ENCODE measurements at regions not wholly inside any gene's neighbourhood (a gene's known extent, or its start where the extent isn't known, plus 50 kb on each side); places are given as distances from the start of the nearest gene placed in this dataset.
"Not testable (repeated sequence)": the region's sequence is repeated elsewhere in the genome, so short reads cannot be mapped to it uniquely, and the experiment has no call there.

DNA sequence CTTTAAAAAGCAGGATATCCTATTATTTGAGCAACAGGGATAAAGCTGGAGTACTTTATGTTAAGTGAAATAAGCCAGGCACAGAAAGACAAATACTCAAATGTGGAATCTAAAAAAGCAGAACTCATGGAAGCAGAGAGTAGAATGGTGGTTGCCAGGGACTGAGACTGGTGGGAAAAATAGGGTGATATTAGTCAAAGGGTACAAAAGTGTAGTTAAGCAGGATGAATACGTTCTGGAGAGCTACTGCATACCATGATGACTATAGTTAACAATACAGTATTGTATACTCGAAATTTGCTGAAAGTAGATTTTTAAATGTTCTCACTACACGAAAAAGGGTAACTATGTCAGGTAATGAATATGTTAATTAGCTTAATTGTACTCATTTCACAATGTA, 125.5 kb upstream of the VSTM2A start:
- peaks cover 31% of the 10 kb centered on the region for H3K9me3 Mint-ChIP-seq
- H3K36me3 Mint-ChIP-seq (ENCODE audit: low read depth): no peaks in the 10 kb centered on the region
- no peaks in the 10 kb centered on the region for H3K27me3 Mint-ChIP-seq (ENCODE audit: low read depth)
- H3K4me3 Mint-ChIP-seq: no peak overlapping the region
- no peak overlapping the region for H3K27ac Mint-ChIP-seq
- no peaks in the 10 kb centered on the region for H3K4me1 Mint-ChIP-seq (ENCODE audit: low read depth)

DNA sequence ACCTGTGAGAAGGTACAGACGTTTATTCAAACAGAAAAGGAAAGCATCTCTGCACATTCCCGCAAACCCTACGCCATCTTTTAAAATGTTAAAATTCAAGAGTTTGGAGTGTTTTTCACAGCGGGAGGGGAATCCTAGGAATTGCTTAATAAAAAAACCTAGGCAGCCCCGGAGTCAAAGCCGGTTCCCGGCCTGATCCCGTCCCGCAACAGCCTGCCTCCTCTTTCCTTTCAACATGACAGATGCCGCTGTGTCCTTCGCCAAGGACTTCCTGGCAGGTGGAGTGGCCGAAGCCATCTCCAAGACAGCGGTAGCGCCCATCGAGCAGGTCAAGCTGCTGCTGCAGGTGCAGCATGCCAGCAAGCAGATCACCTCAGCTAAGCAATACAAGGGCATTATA, 123.0 kb upstream of the VSTM2A start:
- H3K27me3 Mint-ChIP-seq (ENCODE audit: low read depth): no peaks in the 10 kb centered on the region
- H3K4me1 Mint-ChIP-seq (ENCODE audit: low read depth): no peaks in the 10 kb centered on the region
- peaks cover 29% of the 10 kb centered on the region for H3K9me3 Mint-ChIP-seq
- H3K4me3 Mint-ChIP-seq: no peak overlapping the region
- no peaks in the 10 kb centered on the region for H3K36me3 Mint-ChIP-seq (ENCODE audit: low read depth)
- H3K27ac Mint-ChIP-seq: no peak overlapping the region

DNA sequence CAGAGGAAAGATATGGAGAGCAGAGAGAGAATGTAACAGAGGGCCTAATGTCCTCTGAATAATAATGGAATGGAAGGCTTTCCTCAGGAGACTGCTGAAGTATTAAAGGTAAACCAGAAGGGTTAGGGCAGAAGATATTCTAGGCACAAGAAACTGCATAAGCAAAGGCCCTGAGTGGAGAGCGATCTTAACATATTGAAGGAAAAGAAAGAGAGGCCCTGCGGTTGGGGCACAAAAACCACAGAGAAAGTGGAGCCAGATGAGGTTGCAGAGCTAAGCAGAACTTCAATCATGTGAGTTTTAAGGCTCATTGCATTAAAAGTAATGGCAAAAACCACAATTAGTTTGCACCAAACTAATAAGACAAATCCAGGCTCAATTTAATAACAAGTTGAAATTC, 115.8 kb upstream of the VSTM2A start:
- Mint-ChIP-seq H3K4me1 (ENCODE audit: low read depth) (no peaks in the 10 kb centered on the region), H3K4me3 (no peak overlapping the region), H3K36me3 (ENCODE audit: low read depth) (no peaks in the 10 kb centered on the region), H3K9me3 (peaks cover 37% of the 10 kb centered on the region), H3K27ac (no peak overlapping the region), H3K27me3 (ENCODE audit: low read depth) (no peaks in the 10 kb centered on the region)

DNA sequence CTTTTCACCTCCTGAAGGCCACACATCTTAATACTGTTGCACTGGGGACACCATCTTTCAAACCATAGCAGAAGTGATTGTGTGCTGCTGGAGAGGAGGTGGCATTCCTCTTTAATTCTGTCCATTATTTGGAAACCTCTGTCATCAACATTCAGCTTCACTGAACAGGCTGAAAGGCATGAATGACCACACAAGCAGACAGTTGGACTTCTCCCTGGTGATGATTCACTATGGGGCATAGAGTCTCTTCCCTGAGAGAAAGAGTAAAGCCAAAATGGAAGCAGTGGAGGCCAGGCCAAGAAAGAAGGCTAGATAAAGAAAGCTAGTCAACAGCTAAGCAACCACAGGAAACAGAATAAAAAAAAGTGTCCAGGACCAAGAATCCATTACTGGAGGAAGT, 113.1 kb upstream of the VSTM2A start:
- Mint-ChIP-seq H3K9me3 (peaks cover 28% of the 10 kb centered on the region), H3K27ac (no peak overlapping the region), H3K4me3 (no peak overlapping the region), H3K36me3 (ENCODE audit: low read depth) (no peaks in the 10 kb centered on the region), H3K4me1 (ENCODE audit: low read depth) (no peaks in the 10 kb centered on the region), H3K27me3 (ENCODE audit: low read depth) (no peaks in the 10 kb centered on the region)

DNA sequence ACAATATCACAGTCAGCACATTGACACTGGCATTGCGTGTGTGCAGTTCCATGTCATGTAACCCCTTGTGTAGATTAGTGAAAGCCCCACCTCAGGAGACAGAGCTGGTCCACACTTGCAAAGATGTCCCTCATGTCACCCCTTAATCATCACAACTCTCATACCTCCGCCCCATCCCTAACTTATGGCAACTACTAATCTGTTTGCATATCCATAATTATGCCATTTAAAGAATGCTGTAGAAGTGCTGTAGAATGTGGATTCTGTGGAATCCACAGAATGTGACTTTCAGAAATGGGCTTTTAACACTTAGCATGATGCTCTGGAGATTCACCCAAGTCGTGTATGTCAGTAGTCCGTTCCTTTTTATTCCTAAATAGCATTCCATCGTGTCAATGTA, 102.8 kb upstream of the VSTM2A start:
- peaks cover 46% of the 10 kb centered on the region for H3K9me3 Mint-ChIP-seq
- no peak overlapping the region for H3K4me3 Mint-ChIP-seq
- H3K4me1 Mint-ChIP-seq (ENCODE audit: low read depth): no peaks in the 10 kb centered on the region
- no peaks in the 10 kb centered on the region for H3K27me3 Mint-ChIP-seq (ENCODE audit: low read depth)
- H3K36me3 Mint-ChIP-seq (ENCODE audit: low read depth): no peaks in the 10 kb centered on the region
- H3K27ac Mint-ChIP-seq: no peak overlapping the region

DNA sequence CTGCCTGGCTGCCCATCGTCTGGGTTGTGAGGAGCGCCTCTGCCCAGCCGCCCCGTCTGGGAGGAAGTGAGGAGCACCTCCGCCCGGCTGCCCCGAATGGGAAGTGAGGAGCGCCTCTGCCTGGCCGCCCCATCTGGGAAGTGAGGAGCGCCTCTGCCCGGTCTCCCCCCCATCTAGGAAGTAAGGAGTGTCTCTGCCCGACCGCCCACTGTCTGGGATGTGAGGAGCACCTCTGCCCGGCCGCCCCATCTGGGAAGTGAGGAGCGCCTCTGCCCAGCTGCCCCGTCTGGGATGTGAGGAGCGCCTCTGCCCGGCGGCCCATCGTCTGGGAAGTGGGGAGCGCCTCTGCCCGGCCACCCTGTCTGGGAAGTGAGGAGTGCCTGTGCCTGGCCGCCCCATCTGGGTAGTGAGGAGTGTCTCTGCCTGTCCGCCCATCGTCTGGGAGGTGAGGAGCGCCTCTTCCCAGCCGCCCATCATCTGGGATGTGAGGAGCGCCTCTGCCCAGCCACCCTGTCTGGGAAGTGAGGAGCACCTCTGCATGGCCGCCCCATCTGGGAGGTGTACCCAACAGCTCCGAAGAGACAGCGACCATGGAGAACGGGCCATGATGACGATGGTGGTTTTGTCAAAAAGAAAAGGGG, 98.0 kb upstream of the VSTM2A start:
- H3K9me3 Mint-ChIP-seq: peaks cover 34% of the 10 kb centered on the region

DNA sequence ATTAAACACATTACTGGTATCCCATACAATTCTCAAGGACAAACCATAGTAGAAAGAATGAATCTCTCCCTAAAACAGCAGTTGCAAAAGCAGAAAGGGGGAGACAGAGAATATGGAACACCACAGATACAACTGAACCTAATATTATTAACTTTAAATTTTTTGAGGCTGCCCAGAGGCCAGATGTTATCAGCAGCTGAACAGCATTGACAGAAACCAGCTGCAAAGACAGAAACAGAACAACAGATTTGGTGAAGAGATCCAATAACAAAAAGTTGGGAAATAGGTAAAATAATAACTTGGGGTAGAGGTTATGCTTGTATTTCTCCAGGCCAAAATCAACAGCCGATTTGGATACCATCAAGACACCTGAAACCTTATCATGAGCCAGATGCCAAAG, 89.0 kb upstream of the VSTM2A start:
- not testable (repeated sequence) for H3K27ac Mint-ChIP-seq; H3K4me3 Mint-ChIP-seq; H3K4me1 Mint-ChIP-seq (ENCODE audit: low read depth)

More for the DNA sequence above, 98.0 kb upstream of the VSTM2A start:
- not testable (repeated sequence) for H3K4me3 Mint-ChIP-seq; H3K27me3 Mint-ChIP-seq (ENCODE audit: low read depth); H3K36me3 Mint-ChIP-seq (ENCODE audit: low read depth); H3K27ac Mint-ChIP-seq; H3K4me1 Mint-ChIP-seq (ENCODE audit: low read depth)

DNA sequence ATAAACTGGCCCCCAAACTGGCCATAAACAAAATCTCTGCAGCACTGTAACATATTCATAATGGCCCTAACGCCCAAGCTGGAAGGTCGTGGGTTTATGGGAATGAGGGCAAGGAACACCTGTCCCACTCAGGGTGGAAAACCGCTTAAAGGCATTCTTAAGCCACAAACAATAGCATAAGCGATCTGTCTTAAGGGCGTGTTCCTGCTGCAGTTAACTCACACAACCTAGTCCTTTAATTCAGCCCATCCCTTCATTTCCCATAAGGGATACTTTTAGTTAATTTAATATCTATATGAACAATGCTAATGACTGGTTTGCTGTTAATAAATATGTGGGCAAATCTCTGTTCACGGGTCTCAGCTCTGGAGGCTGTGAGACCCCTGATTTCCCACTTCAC, 87.5 kb upstream of the VSTM2A start:
- H3K9me3 Mint-ChIP-seq: peaks cover 45% of the 10 kb centered on the region
- not testable (repeated sequence) for H3K36me3 Mint-ChIP-seq (ENCODE audit: low read depth); H3K4me3 Mint-ChIP-seq; H3K27ac Mint-ChIP-seq; H3K4me1 Mint-ChIP-seq (ENCODE audit: low read depth); H3K27me3 Mint-ChIP-seq (ENCODE audit: low read depth)

More for the DNA sequence above, 89.0 kb upstream of the VSTM2A start:
- H3K36me3 Mint-ChIP-seq (ENCODE audit: low read depth); H3K27me3 Mint-ChIP-seq (ENCODE audit: low read depth): not testable (repeated sequence)
- H3K9me3 Mint-ChIP-seq: peaks cover 47% of the 10 kb centered on the region

DNA sequence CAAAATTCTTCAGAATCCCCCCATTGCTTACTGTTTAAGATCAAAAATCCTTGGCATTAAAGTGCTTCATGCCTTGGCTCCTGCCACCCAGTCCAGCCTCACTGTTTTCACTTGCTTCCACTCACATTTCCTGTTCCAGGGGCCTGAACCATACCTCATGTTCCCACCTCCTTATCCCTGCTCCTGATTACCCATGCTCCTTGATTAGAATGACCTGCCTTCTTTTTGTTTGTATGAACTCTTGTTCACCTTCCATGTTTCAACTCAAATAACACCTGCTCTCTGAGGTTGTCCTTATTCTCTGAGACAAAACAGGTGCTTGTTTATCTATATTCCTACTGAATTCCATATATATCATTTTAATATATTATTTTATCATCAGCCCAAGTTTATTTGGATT, 77.1 kb upstream of the VSTM2A start:
- Mint-ChIP-seq H3K4me1 (ENCODE audit: low read depth) (no peaks in the 10 kb centered on the region), H3K4me3 (no peak overlapping the region), H3K9me3 (peaks cover 43% of the 10 kb centered on the region), H3K27me3 (ENCODE audit: low read depth) (no peaks in the 10 kb centered on the region), H3K27ac (no peak overlapping the region), H3K36me3 (ENCODE audit: low read depth) (no peaks in the 10 kb centered on the region)

DNA sequence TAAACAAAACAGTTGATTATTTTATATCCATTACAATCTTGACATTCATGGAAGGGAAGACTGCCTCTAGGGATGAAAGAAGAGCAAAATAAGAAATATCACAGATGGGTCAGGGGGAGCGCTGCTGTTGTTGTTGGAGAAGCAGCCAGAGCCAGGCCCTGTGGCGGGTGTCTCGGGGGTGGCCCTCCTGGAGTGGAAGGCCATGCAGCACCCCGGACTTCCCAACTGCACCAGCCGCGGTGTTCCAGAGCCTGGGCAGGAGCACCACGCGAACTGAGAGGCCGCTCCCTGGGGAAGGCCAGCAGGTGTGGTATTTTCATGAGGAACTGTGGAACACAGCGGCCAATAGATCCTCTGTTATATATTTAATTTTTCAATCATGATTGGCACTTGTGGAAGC, 72.4 kb upstream of the VSTM2A start:
- H3K4me1 Mint-ChIP-seq (ENCODE audit: low read depth): no peaks in the 10 kb centered on the region
- no peaks in the 10 kb centered on the region for H3K27me3 Mint-ChIP-seq (ENCODE audit: low read depth)
- peaks cover 52% of the 10 kb centered on the region for H3K9me3 Mint-ChIP-seq
- H3K36me3 Mint-ChIP-seq (ENCODE audit: low read depth): no peaks in the 10 kb centered on the region
- H3K27ac Mint-ChIP-seq: no peak overlapping the region
- H3K4me3 Mint-ChIP-seq: no peak overlapping the region

DNA sequence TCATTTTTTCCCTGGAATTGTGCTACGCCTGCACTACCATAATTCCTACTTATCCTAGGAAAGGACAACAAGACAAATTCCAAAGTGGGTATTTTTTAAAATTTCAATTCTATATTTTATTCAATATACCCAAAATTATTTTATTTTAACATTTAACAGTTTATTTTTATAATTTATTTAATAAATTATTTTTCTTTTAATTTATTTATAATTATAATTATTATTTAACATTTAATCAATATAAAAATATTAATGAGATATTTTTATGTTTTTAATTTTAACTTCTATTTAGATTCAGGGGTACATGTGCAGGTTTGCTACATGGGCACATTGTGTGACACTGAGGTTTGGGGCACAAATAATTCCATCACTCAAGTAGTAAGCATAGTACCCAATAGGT, 65.6 kb upstream of the VSTM2A start:
- Mint-ChIP-seq H3K27ac (no peak overlapping the region), H3K9me3 (peaks cover 17% of the 10 kb centered on the region), H3K4me3 (no peak overlapping the region), H3K4me1 (ENCODE audit: low read depth) (no peaks in the 10 kb centered on the region), H3K36me3 (ENCODE audit: low read depth) (no peaks in the 10 kb centered on the region), H3K27me3 (ENCODE audit: low read depth) (no peaks in the 10 kb centered on the region)

DNA sequence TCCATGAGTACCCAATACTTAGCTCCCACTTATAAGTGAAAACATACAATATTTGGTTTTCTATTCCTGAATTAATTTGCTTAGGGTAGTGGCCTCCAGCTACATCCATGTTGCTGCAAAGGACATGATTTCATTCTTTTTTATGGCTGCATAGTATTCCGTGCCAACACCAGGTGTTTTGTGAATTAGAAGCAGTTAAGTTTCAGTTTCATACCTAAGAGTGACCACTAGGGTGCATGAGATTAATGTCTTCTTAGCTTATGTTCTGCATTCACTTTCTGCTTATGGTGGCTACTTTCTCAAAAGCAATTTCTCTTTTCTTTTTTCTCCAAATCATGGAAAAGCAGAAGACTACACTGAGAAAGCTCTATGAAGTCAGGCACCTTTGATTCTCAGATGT, 65.1 kb upstream of the VSTM2A start:
- Mint-ChIP-seq H3K27me3 (ENCODE audit: low read depth) (no peaks in the 10 kb centered on the region), H3K4me1 (ENCODE audit: low read depth) (no peaks in the 10 kb centered on the region), H3K27ac (no peak overlapping the region), H3K36me3 (ENCODE audit: low read depth) (no peaks in the 10 kb centered on the region), H3K9me3 (peaks cover 15% of the 10 kb centered on the region), H3K4me3 (no peak overlapping the region)

DNA sequence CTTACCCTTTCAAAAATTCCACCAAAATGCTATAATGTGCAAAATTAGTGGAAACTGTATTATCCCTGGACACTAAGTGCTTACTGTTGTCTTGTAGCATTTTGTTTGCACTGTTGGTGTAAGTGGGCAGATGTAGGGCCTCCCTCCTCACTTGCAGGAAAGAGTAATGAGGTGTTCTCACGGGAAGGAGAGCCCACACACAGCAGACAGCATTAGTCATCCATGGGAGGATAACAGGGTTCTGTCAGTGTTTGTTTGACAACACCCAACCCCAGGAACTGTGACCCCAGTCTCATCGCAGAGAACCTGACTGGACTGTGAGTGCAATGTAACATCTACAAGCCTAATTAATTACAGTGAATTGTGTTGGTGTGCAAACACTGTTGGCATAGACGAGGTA, 58.7 kb upstream of the VSTM2A start:
- Mint-ChIP-seq H3K9me3 (peaks cover 14% of the 10 kb centered on the region), H3K4me1 (ENCODE audit: low read depth) (no peaks in the 10 kb centered on the region), H3K27me3 (ENCODE audit: low read depth) (no peaks in the 10 kb centered on the region), H3K27ac (no peak overlapping the region), H3K36me3 (ENCODE audit: low read depth) (no peaks in the 10 kb centered on the region), H3K4me3 (no peak overlapping the region)

DNA sequence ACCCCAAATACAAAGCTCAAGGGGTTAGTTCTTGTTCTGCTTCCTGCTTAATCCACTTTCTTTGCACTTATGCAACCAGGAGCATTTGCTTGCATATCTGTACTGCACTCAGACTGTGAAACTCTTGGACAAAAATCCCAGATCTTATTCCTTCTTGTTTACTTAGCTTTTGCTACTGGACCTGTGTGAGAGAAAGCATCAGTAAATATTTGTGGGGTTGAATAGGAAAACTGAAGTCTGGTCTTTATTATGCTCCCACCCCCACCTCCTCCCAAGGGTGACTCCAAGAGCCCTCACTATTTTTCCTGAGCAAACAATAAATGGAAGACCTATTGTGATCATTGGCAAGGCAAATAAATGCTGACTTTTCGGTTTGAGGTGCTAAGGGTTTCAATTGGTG, 57.1 kb upstream of the VSTM2A start:
- H3K4me3 Mint-ChIP-seq: no peak overlapping the region
- H3K27ac Mint-ChIP-seq: no peak overlapping the region
- no peaks in the 10 kb centered on the region for H3K4me1 Mint-ChIP-seq (ENCODE audit: low read depth)
- peaks cover 22% of the 10 kb centered on the region for H3K9me3 Mint-ChIP-seq
- H3K36me3 Mint-ChIP-seq (ENCODE audit: low read depth): no peaks in the 10 kb centered on the region
- H3K27me3 Mint-ChIP-seq (ENCODE audit: low read depth): no peaks in the 10 kb centered on the region
